22Rv1 (cell line): ENCODE measurements at regions not wholly inside any gene's neighbourhood (a gene's known extent, or its start where the extent isn't known, plus 50 kb on each side); places are given as distances from the start of the nearest gene placed in this dataset.

Source experiments
- H3K27ac ChIP-seq: fragments of 450-650 bp; 2 replicates; pipeline ENCODE4 v1.5.1; 2017
- CTCF ChIP-seq: fragments of 450-650 bp; IDR thresholded peaks from 2 replicates; pipeline ENCODE4 v1.5.1; 2017; ENCODE audit warnings: mild to moderate bottlenecking
- ZFX ChIP-seq: fragments of 450-650 bp; IDR thresholded peaks from 2 replicates; pipeline ENCODE4 v1.6.1; 2017; ENCODE audit warnings: antibody characterized with exemption, borderline replicate concordance

- no peak overlapping the region for H3K27ac ChIP-seq
- TF ChIP-seq ZFX = no peak
- no peak for TF ChIP-seq CTCF
These were observed 130.0 kb downstream of the CYB561 start for GRCh38 chr17:63316100-63316499.

GRCh38 chr17:63317166-63317840 lies 128.8 kb downstream of the CYB561 start:
- TF ChIP-seq CTCF (no peak), ZFX (no peak)
- H3K27ac ChIP-seq = no peak overlapping the region

- no peak overlapping the region for H3K27ac ChIP-seq
- TF ChIP-seq CTCF (no peak), ZFX (no peak)
These were observed 120.3 kb downstream of the CYB561 start for GRCh38 chr17:63325808-63326207.

GRCh38 chr17:63329876-63330275 lies 116.2 kb downstream of the CYB561 start:
- no peak for TF ChIP-seq CTCF
- TF ChIP-seq ZFX = no peak
- H3K27ac ChIP-seq = no peak overlapping the region

- TF ChIP-seq ZFX (no peak), CTCF (no peak)
- no peak overlapping the region for H3K27ac ChIP-seq
These were observed 114.6 kb downstream of the CYB561 start for GRCh38 chr17:63331301-63332061.

GRCh38 chr17:63332286-63332685 lies 113.8 kb downstream of the CYB561 start:
- TF ChIP-seq CTCF (no peak), ZFX (no peak)
- no peak overlapping the region for H3K27ac ChIP-seq

GRCh38 chr17:63333869-63334268 lies 112.2 kb downstream of the CYB561 start:
- H3K27ac ChIP-seq = no peak overlapping the region
- TF ChIP-seq ZFX (no peak), CTCF (no peak)
